T-helper 2 cell treated with Interferon-gamma antibody and Interleukin-4, amounts not matched to agents 5 μg/mL and 100 μg/mL, for 36 hours (primary cell): ENCODE measurements at regions not wholly inside any gene's neighbourhood (a gene's known extent, or its start where the extent isn't known, plus 50 kb on each side); places are given as distances from the start of the nearest gene placed in this dataset.
"Not testable (repeated sequence)": the region's sequence is repeated elsewhere in the genome, so short reads cannot be mapped to it uniquely, and the experiment has no call there.

Experiments used
- DNase-seq: peaks from one replicate; pipeline ENCODE4 v3.0.0; 2021; ENCODE audit warnings: low spot score
- H3K27ac Mint-ChIP-seq: one replicate; pipeline ENCODE4 v1.8.0; 2021; ENCODE audit warnings: mild to moderate bottlenecking, mixed read lengths
- H3K27me3 Mint-ChIP-seq: one replicate; pipeline ENCODE4 v1.8.0; 2021; ENCODE audit warnings: low read depth, mixed read lengths
- H3K36me3 Mint-ChIP-seq: one replicate; pipeline ENCODE4 v1.8.0; 2021; ENCODE audit warnings: low read depth, mixed read lengths
- H3K4me1 Mint-ChIP-seq: one replicate; pipeline ENCODE4 v1.8.0; 2021; ENCODE audit warnings: low read depth, mixed read lengths
- H3K4me3 Mint-ChIP-seq: one replicate; pipeline ENCODE4 v1.8.0; 2022; ENCODE audit warnings: mild to moderate bottlenecking, moderate library complexity, mixed read lengths
- H3K9me3 Mint-ChIP-seq: one replicate; pipeline ENCODE4 v1.8.0; 2021; ENCODE audit warnings: mixed read lengths

DNA sequence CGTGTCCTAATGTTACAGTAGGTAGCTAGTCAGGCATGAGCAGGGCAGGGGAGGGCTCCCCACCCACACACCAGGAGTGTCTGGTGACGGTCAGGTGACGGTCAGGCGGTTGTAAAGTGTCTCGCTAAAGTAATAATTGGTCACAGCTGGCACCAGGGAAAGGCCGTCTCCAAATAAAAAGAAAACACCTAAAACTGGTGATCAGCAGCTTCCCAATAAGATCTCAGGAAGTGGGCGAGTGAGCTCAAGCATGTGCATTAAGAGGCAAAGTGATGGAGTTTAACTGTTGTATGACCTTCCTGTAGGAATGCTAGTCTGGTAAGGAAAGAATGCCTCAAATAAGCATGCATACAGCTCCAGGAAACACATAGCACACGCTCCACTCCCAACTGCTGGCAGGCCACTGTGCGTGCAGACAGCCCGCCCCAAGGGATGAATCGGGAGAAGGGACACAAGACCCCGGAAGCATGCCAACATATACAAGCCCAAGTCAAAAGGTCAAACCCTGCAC is 177.1 kb downstream of the RNF144A start:
- no peaks in the 10 kb centered on the region for H3K27me3 Mint-ChIP-seq
- H3K4me1 Mint-ChIP-seq = peaks cover 6% of the 10 kb centered on the region
- no peaks in the 10 kb centered on the region for H3K9me3 Mint-ChIP-seq
- no peaks in the 10 kb centered on the region for H3K36me3 Mint-ChIP-seq
- H3K4me3 Mint-ChIP-seq = no peak overlapping the region
- no peak overlapping the region for H3K27ac Mint-ChIP-seq
- DNase-seq = no peak

DNA sequence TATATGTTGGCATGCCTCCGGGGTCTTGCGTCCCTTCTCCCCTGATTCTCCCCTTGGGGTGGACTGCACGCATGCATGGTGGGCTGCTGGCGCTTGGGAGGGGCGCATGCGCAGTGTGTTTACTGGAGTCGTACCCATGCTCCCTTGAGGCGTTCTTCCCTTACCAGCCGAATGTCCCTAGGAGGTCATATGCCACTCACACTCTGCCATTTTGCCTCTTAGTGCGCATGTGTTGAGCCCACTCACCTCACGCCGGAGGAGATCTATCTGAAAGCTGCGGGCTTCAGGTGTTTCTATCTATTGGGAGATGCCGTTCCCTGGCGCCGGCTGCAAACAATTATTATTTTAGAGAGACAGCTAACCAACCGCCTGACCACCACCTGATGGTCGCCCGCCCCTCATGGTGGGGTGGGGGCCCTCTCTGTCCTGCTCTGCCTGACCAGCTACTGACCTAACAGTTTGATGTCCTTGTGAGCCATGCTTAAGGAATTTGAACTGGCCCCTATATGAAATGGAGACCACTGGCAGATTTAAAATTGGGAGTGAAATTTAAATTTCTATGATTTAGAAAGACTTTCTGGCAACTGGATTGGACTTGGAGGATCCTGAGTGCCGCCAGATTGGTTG is 179.6 kb downstream of the RNF144A start:
- Mint-ChIP-seq H3K4me3 (no peak overlapping the region), H3K36me3 (no peaks in the 10 kb centered on the region), H3K9me3 (no peaks in the 10 kb centered on the region), H3K27me3 (no peaks in the 10 kb centered on the region), H3K27ac (no peak overlapping the region), H3K4me1 (peaks cover 6% of the 10 kb centered on the region)
- DNase-seq = no peak

DNA sequence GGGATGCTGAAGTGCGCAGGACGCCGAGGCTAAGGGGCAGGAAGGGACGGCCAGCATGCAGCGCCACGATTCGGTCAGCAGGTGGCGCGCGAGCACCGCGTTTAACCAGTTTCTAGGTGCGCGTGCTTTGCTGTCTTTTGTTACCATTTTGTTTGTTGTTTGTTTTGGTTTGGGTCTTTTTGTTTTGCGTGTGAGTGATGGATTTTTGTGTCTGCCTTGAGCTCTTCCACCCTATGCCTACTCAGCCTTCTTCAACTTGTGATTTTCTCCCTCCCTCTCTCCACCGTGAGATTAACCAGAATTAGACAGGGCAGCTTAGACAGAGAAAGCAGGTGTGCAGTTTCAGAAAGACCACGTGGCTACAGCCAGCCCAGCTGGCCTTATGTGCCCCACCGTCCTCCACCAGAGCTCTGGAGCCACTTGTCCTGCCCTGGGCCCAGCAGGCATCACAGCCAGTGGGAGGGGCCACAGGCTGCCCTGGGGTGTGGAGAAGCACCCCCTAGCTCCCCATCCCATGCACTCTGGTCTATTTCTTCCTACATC is 180.2 kb downstream of the RNF144A start:
- H3K9me3 Mint-ChIP-seq = no peaks in the 10 kb centered on the region
- peaks cover 6% of the 10 kb centered on the region for H3K4me1 Mint-ChIP-seq
- DNase-seq = peak; percentile 66
- peak overlapping the region; percentile 56 for H3K4me3 Mint-ChIP-seq
- H3K27me3 Mint-ChIP-seq = no peaks in the 10 kb centered on the region
- no peaks in the 10 kb centered on the region for H3K36me3 Mint-ChIP-seq
- no peak overlapping the region for H3K27ac Mint-ChIP-seq

DNA sequence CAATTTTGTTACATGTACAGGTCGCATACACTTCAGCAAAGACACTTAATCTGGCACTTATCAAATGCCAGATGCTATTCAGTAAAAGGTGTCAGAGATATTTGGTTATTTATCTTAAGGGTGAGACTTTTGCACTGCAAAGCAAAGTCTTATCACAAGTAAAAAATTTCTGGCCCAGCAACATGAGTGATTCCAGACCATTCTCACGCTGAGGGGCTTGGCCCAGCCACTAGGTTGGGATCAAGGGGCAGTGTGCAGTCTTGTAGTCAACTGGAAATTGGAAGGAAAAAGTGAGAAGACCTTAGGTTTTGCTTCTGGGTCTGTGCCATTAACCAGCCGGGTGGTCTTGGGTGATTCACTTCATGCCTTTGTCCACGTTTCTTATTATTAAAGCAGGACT is 181.6 kb downstream of the RNF144A start:
- H3K36me3 Mint-ChIP-seq = no peaks in the 10 kb centered on the region
- DNase-seq = no peak
- no peaks in the 10 kb centered on the region for H3K27me3 Mint-ChIP-seq
- no peak overlapping the region for H3K4me3 Mint-ChIP-seq
- no peaks in the 10 kb centered on the region for H3K9me3 Mint-ChIP-seq
- H3K27ac Mint-ChIP-seq = no peak overlapping the region
- H3K4me1 Mint-ChIP-seq = peaks cover 6% of the 10 kb centered on the region

DNA sequence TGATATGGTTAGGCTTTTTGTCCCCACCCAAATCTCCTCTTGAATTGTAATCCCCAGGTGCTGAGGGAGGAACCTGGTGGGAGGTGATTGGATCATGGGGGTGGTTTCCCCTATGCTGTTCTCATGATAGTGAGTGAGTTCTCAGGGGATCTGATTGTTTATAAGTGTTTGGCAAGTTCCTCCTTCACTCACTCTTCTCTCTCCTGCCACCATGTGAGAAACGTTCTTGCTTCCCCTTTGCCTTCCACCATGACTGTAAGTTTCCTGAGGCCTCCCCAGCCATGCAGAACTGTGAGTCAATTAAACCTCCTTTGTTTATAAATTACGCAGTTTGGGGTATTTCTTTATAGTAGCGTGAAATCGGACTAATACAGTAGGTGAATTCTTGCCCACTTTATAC is 182.5 kb downstream of the RNF144A start:
- H3K36me3 Mint-ChIP-seq, H3K9me3 Mint-ChIP-seq, DNase-seq, H3K4me3 Mint-ChIP-seq, H3K27me3 Mint-ChIP-seq, H3K27ac Mint-ChIP-seq, H3K4me1 Mint-ChIP-seq: not testable (repeated sequence)

DNA sequence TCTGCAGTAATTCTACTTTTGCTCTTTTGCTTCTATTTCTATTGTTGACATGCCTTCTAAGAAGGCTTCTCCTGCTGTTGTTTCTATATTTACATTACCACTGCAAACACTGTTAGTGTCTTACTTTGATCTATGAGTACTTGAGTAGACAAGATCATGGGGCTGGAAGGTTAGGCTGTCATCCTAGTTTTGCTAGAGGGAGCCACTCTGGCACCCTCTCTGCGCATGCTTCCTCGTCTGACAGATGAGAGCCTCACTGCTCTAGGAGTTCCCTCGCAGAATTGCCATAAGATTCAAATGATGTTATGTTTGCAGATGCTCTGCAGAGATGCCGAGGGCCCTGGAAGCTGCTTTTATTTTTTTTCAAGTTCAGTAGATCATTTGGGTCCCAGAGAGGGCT is 185.6 kb downstream of the RNF144A start:
- Mint-ChIP-seq H3K36me3 (no peaks in the 10 kb centered on the region), H3K4me3 (no peak overlapping the region), H3K27ac (no peak overlapping the region), H3K4me1 (no peaks in the 10 kb centered on the region), H3K9me3 (no peaks in the 10 kb centered on the region), H3K27me3 (no peaks in the 10 kb centered on the region)
- no peak for DNase-seq

DNA sequence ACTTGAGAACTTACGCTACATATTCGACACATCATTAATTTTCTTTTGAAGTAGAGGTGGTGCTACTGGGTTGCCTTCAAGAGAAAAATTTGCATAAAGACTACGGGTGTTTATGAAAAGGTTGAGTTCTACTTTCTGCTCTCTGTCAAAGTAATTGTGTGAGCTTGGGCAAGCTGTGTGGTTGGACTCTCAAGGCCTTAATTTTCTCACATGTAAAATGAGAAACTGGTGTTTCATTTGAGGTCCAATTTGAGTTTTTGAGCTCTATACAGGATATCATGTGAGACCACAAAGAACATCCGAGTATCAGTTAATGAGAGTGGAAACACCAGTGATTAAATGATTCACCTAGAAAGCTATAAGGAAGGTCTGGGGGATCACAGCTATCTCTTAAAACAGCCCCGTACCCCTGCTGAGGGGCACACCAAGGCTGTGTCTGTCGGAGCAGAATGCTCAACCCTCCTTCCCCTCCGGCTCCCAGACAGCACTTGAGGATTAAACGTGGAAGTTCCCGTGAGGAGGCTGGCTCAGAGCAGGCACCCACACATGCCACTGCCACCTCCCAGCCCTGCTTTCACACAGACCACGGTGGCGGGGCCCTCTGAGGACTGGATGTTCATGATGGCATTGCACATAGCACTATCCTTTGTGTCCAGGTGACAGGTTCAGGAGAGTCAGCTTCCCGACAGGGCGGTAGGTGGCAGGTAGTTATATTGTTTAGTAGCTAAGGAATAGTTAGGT is 191.8 kb downstream of the RNF144A start:
- Mint-ChIP-seq H3K4me3 (no peak overlapping the region), H3K27ac (no peak overlapping the region), H3K9me3 (peaks cover 11% of the 10 kb centered on the region), H3K4me1 (no peaks in the 10 kb centered on the region), H3K27me3 (peaks cover 2% of the 10 kb centered on the region), H3K36me3 (no peaks in the 10 kb centered on the region)
- DNase-seq = no peak

DNA sequence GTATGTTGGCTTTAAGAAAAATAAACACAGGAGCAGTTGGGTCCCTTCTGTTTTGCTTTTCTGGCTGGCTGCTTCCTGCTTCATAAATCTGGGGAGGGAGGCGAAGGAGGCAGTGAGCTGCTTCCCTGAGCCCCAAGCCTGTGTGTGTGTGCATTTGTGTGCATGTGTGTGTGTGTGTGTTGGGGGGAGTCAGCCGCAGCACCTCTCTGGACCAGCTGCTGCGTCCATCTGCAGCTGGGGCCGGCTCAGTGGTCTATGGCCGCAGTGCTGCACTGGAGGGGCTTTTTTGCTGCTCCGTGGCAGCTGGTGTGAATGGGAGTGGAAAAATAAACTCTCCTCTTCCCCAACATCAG is 192.3 kb downstream of the RNF144A start:
- DNase-seq = no peak
- no peak overlapping the region for H3K4me3 Mint-ChIP-seq
- H3K9me3 Mint-ChIP-seq = peaks cover 14% of the 10 kb centered on the region
- H3K4me1 Mint-ChIP-seq = no peaks in the 10 kb centered on the region
- no peak overlapping the region for H3K27ac Mint-ChIP-seq
- no peaks in the 10 kb centered on the region for H3K36me3 Mint-ChIP-seq
- peaks cover 3% of the 10 kb centered on the region for H3K27me3 Mint-ChIP-seq

DNA sequence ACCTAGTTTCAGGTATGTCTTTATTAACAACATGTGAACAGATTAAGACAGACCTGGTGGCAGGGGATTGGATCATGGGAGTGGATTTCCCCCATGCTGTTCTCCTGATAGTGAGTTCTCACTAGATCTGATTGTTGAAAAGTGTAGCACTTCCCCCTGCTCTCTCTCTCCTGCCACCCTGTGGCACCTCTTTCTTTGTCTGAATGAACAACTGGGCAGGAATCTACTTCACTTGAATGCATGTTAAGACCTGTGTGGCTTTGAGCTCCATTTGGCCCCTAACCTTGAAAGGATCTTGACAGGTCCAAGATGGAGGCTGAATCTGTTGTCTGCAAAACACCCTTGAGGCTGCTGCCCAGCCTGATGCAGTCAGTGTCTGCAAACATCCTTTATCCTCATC is 194.4 kb downstream of the RNF144A start:
- no peak for DNase-seq
- peaks cover 17% of the 10 kb centered on the region for H3K9me3 Mint-ChIP-seq
- H3K27ac Mint-ChIP-seq = no peak overlapping the region
- H3K4me3 Mint-ChIP-seq = no peak overlapping the region
- H3K36me3 Mint-ChIP-seq = peaks cover 2% of the 10 kb centered on the region
- H3K4me1 Mint-ChIP-seq = peaks cover 2% of the 10 kb centered on the region
- H3K27me3 Mint-ChIP-seq = peaks cover 6% of the 10 kb centered on the region

DNA sequence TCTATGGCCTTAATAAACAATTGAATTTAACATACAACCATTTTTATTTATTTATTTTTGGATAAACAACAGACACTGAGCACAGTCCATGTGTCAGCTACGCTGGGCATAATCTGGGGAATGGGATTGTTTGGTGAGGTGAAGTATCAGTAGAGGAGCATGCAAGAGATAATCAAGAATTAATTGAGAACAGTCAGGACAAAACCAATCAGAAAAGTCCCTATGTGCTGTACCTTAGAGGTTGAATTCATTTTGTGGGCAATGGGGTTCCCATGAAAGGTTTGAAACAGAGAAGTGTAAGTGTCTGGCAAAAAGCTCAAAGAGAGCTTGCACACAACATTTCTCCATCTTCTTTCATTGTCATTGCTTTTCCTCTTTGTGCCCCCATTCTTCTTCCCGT is 198.2 kb downstream of the RNF144A start:
- H3K4me3 Mint-ChIP-seq = no peak overlapping the region
- peaks cover 2% of the 10 kb centered on the region for H3K36me3 Mint-ChIP-seq
- peaks cover 17% of the 10 kb centered on the region for H3K9me3 Mint-ChIP-seq
- H3K27me3 Mint-ChIP-seq = peaks cover 6% of the 10 kb centered on the region
- H3K27ac Mint-ChIP-seq = no peak overlapping the region
- peaks cover 2% of the 10 kb centered on the region for H3K4me1 Mint-ChIP-seq
- DNase-seq = no peak

DNA sequence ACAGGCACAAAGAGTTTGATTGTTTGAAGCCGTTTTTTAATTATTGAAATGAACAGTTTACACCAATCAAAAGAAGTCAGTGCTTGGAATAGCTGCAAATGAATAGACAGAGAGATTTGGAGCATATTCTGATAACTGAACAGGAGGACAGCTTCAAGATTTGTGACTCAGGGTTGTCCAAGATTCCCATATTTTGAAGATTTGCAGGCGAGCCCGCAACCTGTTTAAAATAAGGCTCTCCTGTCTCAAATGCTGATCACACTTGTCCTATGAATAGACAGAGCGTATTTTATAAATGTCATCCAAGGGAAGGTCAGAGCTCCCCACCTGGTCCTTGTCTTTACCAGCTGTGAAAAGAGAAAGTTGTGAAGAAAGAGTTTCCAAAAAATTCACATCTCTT is 198.7 kb downstream of the RNF144A start:
- Mint-ChIP-seq H3K9me3 (peaks cover 17% of the 10 kb centered on the region), H3K4me3 (no peak overlapping the region), H3K36me3 (peaks cover 2% of the 10 kb centered on the region), H3K4me1 (peaks cover 2% of the 10 kb centered on the region), H3K27me3 (peaks cover 6% of the 10 kb centered on the region), H3K27ac (no peak overlapping the region)
- DNase-seq = no peak

DNA sequence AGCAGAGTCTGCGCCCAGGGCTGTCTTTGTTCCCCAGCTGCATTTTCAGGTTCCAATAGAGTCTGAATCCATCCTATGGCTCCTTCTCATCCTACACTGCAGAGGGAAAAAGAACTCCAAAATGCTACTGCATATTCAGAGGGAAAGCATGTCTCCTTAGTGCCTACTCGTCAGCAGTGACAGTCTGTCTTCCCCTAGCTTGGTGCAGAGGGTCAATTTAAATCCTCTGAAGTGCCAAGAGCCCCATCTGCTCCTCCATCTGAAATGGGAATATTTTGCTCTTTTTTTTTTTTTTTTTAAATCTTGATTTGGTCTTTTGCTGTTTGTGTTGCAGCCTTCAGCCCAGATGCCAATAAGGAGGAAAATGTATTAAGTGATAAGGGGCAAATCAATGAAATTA is 199.3 kb downstream of the RNF144A start:
- Mint-ChIP-seq H3K4me3 (no peak overlapping the region), H3K36me3 (peaks cover 2% of the 10 kb centered on the region), H3K27ac (no peak overlapping the region), H3K9me3 (peaks cover 17% of the 10 kb centered on the region), H3K4me1 (peaks cover 2% of the 10 kb centered on the region), H3K27me3 (peaks cover 6% of the 10 kb centered on the region)
- DNase-seq = no peak

DNA sequence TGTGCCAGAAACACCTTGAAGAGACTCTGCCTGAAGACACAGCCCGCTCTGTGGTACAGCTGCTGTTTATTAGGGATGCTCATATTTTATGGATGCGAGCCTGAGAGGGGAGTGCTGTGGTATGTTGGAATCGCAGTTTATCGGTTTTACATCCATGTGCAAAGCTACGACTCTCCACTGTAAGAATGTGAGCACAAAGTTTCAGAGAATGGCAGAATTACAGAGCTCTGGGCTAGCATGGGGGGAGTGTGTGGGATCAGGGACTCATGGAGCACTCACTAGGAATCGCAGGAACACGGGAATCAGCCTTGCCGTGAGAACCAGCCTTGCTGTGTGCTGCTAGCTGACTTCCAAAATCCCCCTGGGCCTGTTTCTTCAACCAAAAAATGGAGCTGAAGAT is 199.9 kb downstream of the RNF144A start:
- Mint-ChIP-seq H3K27ac (no peak overlapping the region), H3K4me1 (peaks cover 2% of the 10 kb centered on the region), H3K4me3 (no peak overlapping the region), H3K9me3 (peaks cover 17% of the 10 kb centered on the region), H3K36me3 (peaks cover 2% of the 10 kb centered on the region), H3K27me3 (peaks cover 6% of the 10 kb centered on the region)
- DNase-seq = no peak

DNA sequence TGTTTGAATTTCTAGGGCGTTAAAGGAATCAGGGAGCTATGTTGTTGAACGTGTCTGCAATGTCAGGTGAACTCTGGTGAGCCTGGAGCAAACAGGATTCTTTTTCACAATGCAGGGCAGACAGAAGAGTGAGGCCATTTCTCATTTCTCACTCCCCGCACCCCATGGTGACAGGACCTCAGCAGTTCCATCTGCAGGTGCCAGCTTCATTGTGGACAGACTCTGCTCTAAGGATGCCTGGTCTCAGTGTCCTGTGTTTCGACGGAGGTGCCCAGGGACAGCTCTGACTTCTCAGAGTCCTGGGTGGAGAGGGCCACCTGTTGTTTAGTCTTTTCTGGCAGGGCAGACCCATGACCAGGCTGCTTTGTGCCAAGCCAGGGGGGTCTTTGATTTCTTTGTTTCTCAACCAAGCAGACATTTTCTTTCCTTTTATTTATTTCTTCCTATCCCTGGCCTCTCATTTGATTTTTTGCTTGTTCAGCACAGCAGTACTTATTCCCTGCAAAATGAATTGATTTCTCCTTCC is 201.5 kb downstream of the RNF144A start:
- Mint-ChIP-seq H3K27ac (no peak overlapping the region), H3K9me3 (peaks cover 9% of the 10 kb centered on the region), H3K27me3 (peaks cover 6% of the 10 kb centered on the region), H3K4me3 (no peak overlapping the region), H3K36me3 (peaks cover 2% of the 10 kb centered on the region), H3K4me1 (peaks cover 2% of the 10 kb centered on the region)
- DNase-seq = no peak
